Pancreas (tissue), 10 donors: ENCODE measurements at regions not wholly inside any gene's neighbourhood (a gene's known extent, or its start where the extent isn't known, plus 50 kb on each side); places are given as distances from the start of the nearest gene placed in this dataset.

ENCODE experiments used
- ATAC-seq, 4 donors: fragments of 200-7000 bp; cut with Tn5 transposase; one replicate each; pipeline versions ENCODE4 v1.8.0 to v1.9.1; 2020; ENCODE audit warnings: mild to moderate bottlenecking in 4 of 4, moderate library complexity in 4 of 4
- DNase-seq, 6 donors: peaks; one replicate each; pipeline ENCODE4 v3.0.0-alpha.2; 2020
- FAIRE-seq: peaks from 2 replicates; lab custom pipeline; 2012; peaks lifted over from hg19 to GRCh38; lab: Jason Lieb, UNC
- H3K27ac ChIP-seq, 4 donors: fragments of 200-600 bp; sonication (generic); 1 replicate in 3 of 4; 2 replicates in 1 of 4; pipeline versions ENCODE4 v1.5.0 to v1.8.0; 2020
- H3K27me3 ChIP-seq, 4 donors: fragments of 200-600 bp; one replicate each; pipeline ENCODE4 v1.8.0; 2021
- H3K36me3 ChIP-seq, 3 donors: fragments of 200-600 bp; sonication (generic) in 1 of 3; one replicate each; pipeline versions ENCODE4 v1.5.0 to v1.8.0; 2020 to 2021
- H3K4me1 ChIP-seq, 3 donors: fragments of 200-600 bp; one replicate each; pipeline ENCODE4 v1.8.0; 2021
- H3K4me3 ChIP-seq, 4 donors: fragments of 200-600 bp; sonication (generic) in 2 of 4; one replicate each; pipeline versions ENCODE4 v1.5.0 to v1.8.0; 2020 to 2021
- H3K9me3 ChIP-seq, 4 donors: fragments of 200-600 bp; one replicate each; pipeline ENCODE4 v1.8.0; 2021
- WGBS, 2 donors: extraction: QIAGEN DNeasy Blood & Tissue Kit; methylation state at CpG; one replicate each; pipeline ENCODE4 v1.1.7; 2013; 5-methylcytosine and 5-hydroxymethylcytosine counted together
- intact Hi-C, 3 donors: fragments of 100-400 bp; cut with DNase I; formaldehyde crosslinking; loops; one replicate each; pipeline versions ENCODE4 v1.11.1 to v1.14.2; 2022
- TF ChIP-seq, protein P1 (sequence below), 4 donors: fragments of 200-600 bp; sonication (generic) in 3 of 4; IDR thresholded peaks; one replicate each; pipeline versions ENCODE4 v1.5.0 to v1.8.0; 2021; ENCODE audit warnings: antibody characterized with exemption in 4 of 4
- donor health status: healthy with polysubstance abuse.
- donor health status: DM: no; HTN: no; CAD: no; lungs with moderate emphysema.
- donor health status: DM: no; HTN: no; CAD: no.
- donor health status: control.
- donor health status: control.
- donor health status: Bipolar disorder and iron deficiency.
- donor health status: DM: yes; HTN: yes; CAD: no.
- donor health status: DM: no; HTN: no; CAD: no.
- donor health status: DM: no; HTN: no; CAD: no.
- donor health status: DM: yes; HTN: yes; CAD: no.

DNA sequence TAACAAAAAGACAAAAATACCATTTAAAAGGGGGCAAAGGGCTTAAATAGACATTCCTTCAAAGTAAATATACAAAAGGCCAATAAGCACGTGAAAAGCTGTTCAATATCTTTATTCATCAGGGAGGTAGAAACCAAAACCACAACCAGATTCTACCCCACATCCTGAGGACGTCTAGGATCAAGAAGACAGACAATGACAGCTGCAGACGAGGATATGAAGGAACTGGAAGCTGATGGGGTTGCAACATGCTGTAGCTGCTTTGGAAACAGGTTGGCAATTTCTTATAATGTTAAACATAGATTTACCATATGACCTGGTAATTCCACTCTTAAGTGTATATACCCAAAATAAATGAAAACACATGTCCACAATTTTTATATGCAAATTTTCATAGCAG lies 85.1 kb upstream of the C14orf180 start:
- intact Hi-C loops, result no loop called here
- H3K36me3 ChIP-seq, result no peaks in the 10 kb centered on the region
- H3K4me1 ChIP-seq, result no peaks in the 10 kb centered on the region
- no peaks in the 10 kb centered on the region for H3K27me3 ChIP-seq
- no peak for ATAC-seq
- no peak overlapping the region for H3K4me3 ChIP-seq
- DNase-seq, result no peak
- no peak for FAIRE-seq
- H3K9me3 ChIP-seq, result no peaks in the 10 kb centered on the region
- no peak overlapping the region for H3K27ac ChIP-seq
- TF ChIP-seq, protein P1, sequence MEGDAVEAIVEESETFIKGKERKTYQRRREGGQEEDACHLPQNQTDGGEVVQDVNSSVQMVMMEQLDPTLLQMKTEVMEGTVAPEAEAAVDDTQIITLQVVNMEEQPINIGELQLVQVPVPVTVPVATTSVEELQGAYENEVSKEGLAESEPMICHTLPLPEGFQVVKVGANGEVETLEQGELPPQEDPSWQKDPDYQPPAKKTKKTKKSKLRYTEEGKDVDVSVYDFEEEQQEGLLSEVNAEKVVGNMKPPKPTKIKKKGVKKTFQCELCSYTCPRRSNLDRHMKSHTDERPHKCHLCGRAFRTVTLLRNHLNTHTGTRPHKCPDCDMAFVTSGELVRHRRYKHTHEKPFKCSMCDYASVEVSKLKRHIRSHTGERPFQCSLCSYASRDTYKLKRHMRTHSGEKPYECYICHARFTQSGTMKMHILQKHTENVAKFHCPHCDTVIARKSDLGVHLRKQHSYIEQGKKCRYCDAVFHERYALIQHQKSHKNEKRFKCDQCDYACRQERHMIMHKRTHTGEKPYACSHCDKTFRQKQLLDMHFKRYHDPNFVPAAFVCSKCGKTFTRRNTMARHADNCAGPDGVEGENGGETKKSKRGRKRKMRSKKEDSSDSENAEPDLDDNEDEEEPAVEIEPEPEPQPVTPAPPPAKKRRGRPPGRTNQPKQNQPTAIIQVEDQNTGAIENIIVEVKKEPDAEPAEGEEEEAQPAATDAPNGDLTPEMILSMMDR (IDR thresholded peaks at IDR 0.05), result no peak
- WGBS, 2 donors, result 28 to 42% methylated on average over 3 of the region's 3 CpGs

DNA sequence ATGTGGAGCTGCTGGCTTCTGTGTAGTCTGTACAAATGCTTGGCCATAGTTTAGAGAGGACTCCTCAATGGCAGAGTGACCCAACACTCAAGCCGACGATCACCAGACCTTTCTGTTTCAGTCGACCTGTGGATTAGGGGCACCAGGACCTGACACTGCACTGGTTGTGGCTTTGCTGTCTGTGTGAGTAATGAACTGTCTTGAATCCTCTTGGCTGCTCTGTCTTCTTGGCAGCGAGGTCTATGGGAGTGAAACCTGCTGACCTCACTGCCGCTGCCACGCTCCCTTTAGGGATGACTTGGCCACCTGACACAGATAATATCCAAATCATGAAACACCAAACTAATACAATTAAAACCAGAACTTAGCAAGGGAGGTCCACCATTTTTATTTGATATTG lies 83.5 kb upstream of the C14orf180 start:
- Histone ChIP-seq H3K27me3 (no peaks in the 10 kb centered on the region), H3K4me3 (no peak overlapping the region), H3K4me1 (no peaks in the 10 kb centered on the region), H3K9me3 (no peaks in the 10 kb centered on the region), H3K27ac (no peak overlapping the region), H3K36me3 (no peaks in the 10 kb centered on the region)
- 47 to 55% methylated on average over 6 of the region's 6 CpGs for WGBS, 2 donors
- DNase-seq (no peak), FAIRE-seq (no peak), ATAC-seq (no peak)
- intact Hi-C loops, result no loop called here
- TF ChIP-seq, protein P1 (IDR thresholded peaks at IDR 0.05), result no peak

DNA sequence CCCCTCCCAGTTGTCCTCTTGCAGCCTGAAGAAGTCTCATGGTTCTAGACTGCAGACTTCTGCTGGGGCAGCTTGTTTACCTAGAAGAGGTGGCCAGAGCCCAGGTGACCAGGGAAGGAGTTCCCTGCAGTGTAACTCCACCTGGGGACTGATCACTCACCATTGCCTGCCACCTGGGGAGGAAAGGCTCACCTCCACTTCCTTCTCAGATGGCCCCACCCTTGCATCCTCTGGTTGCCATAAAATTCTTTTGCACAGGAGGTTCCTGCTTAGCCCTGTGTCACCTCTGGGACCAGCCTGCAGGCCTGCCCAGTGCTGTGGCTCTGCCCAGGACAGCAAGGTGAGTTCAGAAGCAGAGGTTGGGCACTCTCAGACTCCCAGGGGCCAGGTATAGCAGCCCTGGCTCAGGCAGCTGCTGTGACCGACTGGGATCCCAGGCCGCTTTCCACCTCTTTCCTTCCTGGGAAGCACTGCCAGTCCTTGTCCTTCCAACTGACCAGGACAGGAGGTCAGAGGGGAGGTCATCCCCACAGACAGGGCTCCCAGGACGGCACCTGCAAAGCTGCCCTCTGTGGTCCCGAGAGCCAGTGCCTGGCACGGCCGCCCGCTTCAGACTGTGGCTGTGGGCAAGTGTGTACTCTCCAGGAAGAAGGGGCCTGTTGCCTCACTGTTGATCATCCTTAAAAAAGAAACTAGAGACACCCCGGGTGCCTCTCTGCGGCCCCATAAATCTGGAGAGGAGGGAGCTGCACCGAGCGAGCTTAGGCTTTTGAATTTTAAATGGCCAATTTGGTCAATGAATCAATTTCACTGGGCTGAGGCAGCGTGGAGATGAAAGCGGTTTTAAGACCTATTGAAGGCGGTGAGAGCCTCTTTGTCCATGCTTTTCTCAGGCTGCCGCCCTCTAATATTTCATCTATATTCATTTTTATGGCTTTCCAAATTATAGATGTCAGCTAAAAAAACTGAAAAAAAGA lies 79.5 kb upstream of the C14orf180 start:
- WGBS, 2 donors, result 64 to 70% methylated on average over 15 of the region's 15 CpGs
- TF ChIP-seq, protein P1 (IDR thresholded peaks at IDR 0.05), result no peak
- Histone ChIP-seq H3K36me3 (no peaks in the 10 kb centered on the region), H3K4me3 (no peak overlapping the region), H3K27ac (no peak overlapping the region), H3K27me3 (no peaks in the 10 kb centered on the region), H3K9me3 (no peaks in the 10 kb centered on the region), H3K4me1 (no peaks in the 10 kb centered on the region)
- no peak for DNase-seq
- intact Hi-C loops, result no loop called here
- ATAC-seq, result no peak
- FAIRE-seq, result no peak

DNA sequence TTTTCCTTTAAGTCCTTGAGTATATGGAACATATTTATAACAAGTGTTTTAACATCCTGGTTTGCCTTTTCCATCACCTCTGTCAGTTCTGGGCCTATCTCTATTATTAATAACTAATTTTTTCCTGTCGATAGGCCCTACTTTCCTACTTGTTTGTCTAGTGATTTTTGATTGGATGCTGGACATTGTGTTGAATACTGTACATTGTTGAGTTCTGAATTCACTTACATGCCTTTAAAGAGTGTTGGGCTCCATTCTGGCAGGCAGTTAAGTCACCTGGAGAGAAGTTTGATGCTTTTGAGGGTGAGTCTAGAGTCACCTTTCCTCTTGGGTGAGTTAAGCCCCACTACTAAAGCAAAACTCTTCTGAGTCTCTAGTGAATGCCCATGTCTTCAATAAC lies 77.5 kb upstream of the C14orf180 start:
- Histone ChIP-seq H3K4me3 (no peak overlapping the region), H3K4me1 (no peaks in the 10 kb centered on the region), H3K27me3 (no peaks in the 10 kb centered on the region), H3K27ac (no peak overlapping the region), H3K9me3 (no peaks in the 10 kb centered on the region), H3K36me3 (no peaks in the 10 kb centered on the region)
- WGBS, 2 donors, result 74 to 95% methylated on average over 1 of the region's 1 CpG
- TF ChIP-seq, protein P1 (IDR thresholded peaks at IDR 0.05), result no peak
- DNase-seq (no peak), FAIRE-seq (no peak), ATAC-seq (no peak)
- intact Hi-C loops, result no loop called here

DNA sequence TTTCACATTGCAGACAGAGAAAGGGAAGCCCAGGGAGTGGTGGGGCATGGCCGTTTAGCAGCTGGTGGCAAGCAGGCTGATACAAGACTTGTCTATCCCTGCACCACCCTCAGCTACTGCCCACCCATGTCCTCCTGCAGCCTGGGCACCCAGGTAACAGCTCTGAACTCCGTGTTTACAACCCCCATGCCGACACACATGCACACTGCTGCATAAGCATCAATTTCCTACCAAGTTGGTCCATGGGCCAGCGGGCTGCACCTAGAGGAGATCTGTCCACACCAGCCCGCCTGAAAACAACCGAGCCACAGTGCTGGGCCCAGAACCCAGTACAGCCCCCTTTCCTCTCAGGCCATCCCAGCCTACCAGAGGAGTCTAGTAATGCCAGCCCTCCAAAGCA lies 75.9 kb upstream of the C14orf180 start:
- WGBS, 2 donors, result 52 to 59% methylated on average over 6 of the region's 6 CpGs
- no peak overlapping the region for H3K27ac ChIP-seq
- no peak for DNase-seq

More for the DNA sequence above, 75.9 kb upstream of the C14orf180 start:
- Histone ChIP-seq H3K4me3 (no peak overlapping the region), H3K9me3 (no peaks in the 10 kb centered on the region), H3K36me3 (no peaks in the 10 kb centered on the region), H3K4me1 (no peaks in the 10 kb centered on the region), H3K27me3 (no peaks in the 10 kb centered on the region)
- ATAC-seq (no peak), FAIRE-seq (no peak)
- intact Hi-C loops, result no loop called here
- TF ChIP-seq, protein P1 (IDR thresholded peaks at IDR 0.05), result no peak
